GM13976 (cell line): ENCODE measurements at regions not wholly inside any gene's neighbourhood (a gene's known extent, or its start where the extent isn't known, plus 50 kb on each side); places are given as distances from the start of the nearest gene placed in this dataset.

Experiments used
- DNase-seq: peaks from one replicate; pipeline ENCODE4 v3.0.0; 2012; ENCODE audit warnings: low spot score
- CTCF ChIP-seq: IDR thresholded peaks from 2 replicates; pipeline ENCODE4 v1.5.1; 2012; ENCODE audit warnings: borderline replicate concordance, mild to moderate bottlenecking; ENCODE audit not compliant: insufficient read depth; ENCODE audit errors: extremely low read depth, missing control alignments, control extremely low read depth
- in situ Hi-C: fragments of 300-500 bp; cut with MboI; formaldehyde crosslinking; loops from one replicate; pipeline ENCODE4 v1.12.0; 2022; ENCODE audit warnings: low sequenced_read_pairs, mixed read lengths, inconsistent platforms; ENCODE audit not compliant: unreplicated experiment

GRCh38 chr21:14725219-14725618 lies 179.1 kb upstream of the SAMSN1 start:
- TF ChIP-seq CTCF: no peak
- no peak for DNase-seq
- in situ Hi-C loops: no loop called here

DNA sequence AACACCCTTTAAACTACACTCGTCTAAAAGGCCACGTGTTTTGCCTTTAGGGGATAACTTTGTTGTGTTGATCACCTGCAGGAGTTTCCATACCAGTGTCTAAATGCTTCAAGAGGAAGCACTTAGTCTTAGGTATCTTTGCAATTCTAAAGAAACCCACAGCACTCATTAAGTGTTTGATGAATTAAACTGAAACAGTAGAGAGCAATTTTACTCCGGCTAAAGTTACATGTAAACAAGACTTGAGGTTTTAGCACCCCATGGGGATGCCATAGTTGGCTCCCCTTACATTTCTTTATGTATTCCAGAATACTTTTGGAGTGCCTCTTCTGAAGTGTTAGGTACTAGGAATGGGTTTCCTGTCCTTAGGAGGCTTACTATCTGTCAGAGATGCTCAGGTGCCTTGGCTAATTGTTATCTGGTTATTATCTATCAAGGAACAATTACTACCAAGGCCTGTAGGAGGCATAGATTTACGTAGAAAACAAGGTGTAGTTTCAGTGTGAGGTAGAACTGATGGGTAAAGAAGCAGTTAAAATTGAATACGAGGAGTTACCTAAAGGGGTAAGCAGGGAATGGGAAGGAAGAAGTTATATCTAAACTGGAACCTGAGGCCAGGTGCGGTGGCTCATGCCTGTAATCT lies 176.8 kb upstream of the SAMSN1 start:
- DNase-seq: no peak
- in situ Hi-C loops: no loop called here
- no peak for TF ChIP-seq CTCF

GRCh38 chr21:14720237-14720636 lies 174.1 kb upstream of the SAMSN1 start:
- TF ChIP-seq CTCF: no peak
- in situ Hi-C loops: no loop called here
- no peak for DNase-seq

DNA sequence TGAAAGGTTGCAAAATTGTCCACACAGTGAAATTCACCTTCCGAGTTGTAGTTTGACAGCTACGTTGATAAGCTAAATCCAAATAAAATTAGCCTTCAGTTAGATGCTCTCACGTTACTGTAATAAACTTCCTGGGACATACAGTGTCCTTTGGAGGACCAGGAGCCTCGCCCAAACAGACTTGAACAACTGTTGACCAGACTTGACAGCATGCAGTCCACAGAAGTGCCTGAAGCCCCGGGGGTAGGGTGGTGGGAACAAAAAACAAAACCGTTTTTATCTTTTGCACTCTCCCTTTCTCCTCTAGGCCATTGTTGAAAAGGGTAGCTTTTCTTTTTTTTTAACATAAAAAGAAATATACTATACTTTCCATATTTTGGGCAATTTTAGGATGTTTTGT lies 172.8 kb upstream of the SAMSN1 start:
- in situ Hi-C loops: no loop called here
- DNase-seq: no peak
- no peak for TF ChIP-seq CTCF

DNA sequence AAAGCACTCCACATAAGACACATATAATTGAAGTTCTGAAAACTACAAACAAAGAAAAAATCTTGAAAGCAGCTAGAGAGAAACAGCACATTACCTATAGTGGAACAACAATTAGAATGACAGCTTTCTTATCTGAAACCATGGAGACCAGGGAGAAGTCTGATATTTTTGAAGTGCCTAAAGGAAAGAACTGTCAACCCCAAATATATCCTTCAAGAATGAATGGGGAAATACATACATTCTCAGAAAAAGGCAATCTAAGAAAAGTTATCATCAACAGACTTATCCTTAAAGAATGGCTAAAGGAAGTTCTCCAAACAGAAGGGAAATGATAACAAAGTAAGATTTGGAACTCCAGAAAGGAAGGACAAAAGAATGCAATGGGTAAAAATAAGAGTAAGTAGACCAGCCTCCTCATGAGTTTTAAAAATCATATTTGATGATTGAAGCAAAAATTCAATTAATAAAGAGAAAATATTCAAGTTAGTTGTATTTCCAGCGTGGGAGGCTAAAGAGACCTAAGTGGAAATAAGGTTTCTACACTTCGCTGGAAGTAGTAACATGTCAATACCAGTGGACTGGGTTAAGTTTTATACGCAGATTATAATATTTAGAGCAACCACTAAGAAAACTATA lies 170.8 kb upstream of the SAMSN1 start:
- DNase-seq: no peak
- in situ Hi-C loops: no loop called here

DNA sequence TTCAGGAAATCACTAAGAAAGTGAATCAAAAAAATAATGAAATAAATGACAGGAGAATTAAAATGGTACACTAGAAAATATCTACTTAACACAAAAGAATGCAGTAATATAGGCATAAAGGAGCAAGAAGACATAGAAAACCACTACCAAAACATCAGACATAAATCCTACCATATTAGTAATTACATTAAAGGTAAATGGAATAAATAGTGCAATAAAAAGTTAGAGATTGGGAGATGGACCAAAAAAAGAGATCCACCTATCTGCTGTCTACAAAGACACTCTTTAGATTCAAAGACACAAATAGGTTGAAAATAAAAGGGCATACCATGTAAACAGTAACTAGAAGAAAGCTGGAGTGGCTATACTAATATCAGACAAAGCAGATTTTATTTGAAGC lies 167.0 kb upstream of the SAMSN1 start:
- no peak for DNase-seq
- in situ Hi-C loops: no loop called here
- no peak for TF ChIP-seq CTCF

More for the DNA sequence above, 170.8 kb upstream of the SAMSN1 start:
- TF ChIP-seq CTCF: no peak

GRCh38 chr21:14712121-14712715 lies 166.1 kb upstream of the SAMSN1 start:
- DNase-seq: no peak
- in situ Hi-C loops: no loop called here
- TF ChIP-seq CTCF: no peak
